GM12873 (cell line): ENCODE measurements at regions not wholly inside any gene's neighbourhood (a gene's known extent, or its start where the extent isn't known, plus 50 kb on each side); places are given as distances from the start of the nearest gene placed in this dataset.

Experiments used
- CTCF ChIP-seq: IDR thresholded peaks from 2 replicates; pipeline ENCODE4 v1.5.1; 2012; ENCODE audit warnings: low read depth, mild to moderate bottlenecking, moderate library complexity, low read length, control low read depth; ENCODE audit not compliant: insufficient read depth; ENCODE audit errors: missing control alignments

- TF ChIP-seq CTCF, result peak; percentile 69
These were observed 2193.4 kb upstream of the RAG2 start for GRCh38 chr11:38791346-38791961.

GRCh38 chr11:38788561-38788960 lies 2190.5 kb upstream of the RAG2 start:
- TF ChIP-seq CTCF, result no peak

- no peak for TF ChIP-seq CTCF
These were observed 2186.1 kb upstream of the RAG2 start for GRCh38 chr11:38784164-38784563.

- no peak for TF ChIP-seq CTCF
These were observed 2168.8 kb upstream of the RAG2 start for GRCh38 chr11:38766796-38767195.

- TF ChIP-seq CTCF, result no peak
These were observed 2161.4 kb upstream of the RAG2 start for GRCh38 chr11:38759394-38759793.

- no peak for TF ChIP-seq CTCF
These were observed 2158.5 kb upstream of the RAG2 start for GRCh38 chr11:38756537-38756936.

- TF ChIP-seq CTCF, result no peak
These were observed 2153.4 kb upstream of the RAG2 start for GRCh38 chr11:38751421-38751820.

GRCh38 chr11:38723361-38723760 lies 2125.3 kb upstream of the RAG2 start:
- no peak for TF ChIP-seq CTCF
